NCI-H748 (cell line): ENCODE measurements at regions not wholly inside any gene's neighbourhood (a gene's known extent, or its start where the extent isn't known, plus 50 kb on each side); places are given as distances from the start of the nearest gene placed in this dataset.
A peak's percentile ranks its signal among the peaks of the same experiment; 100 is the strongest.

Source experiments
- DNase-seq: peaks from one replicate; lab custom pipeline; 2025; ENCODE audit not compliant: unreplicated experiment; lab: John Stamatoyannopoulos, UW

DNA sequence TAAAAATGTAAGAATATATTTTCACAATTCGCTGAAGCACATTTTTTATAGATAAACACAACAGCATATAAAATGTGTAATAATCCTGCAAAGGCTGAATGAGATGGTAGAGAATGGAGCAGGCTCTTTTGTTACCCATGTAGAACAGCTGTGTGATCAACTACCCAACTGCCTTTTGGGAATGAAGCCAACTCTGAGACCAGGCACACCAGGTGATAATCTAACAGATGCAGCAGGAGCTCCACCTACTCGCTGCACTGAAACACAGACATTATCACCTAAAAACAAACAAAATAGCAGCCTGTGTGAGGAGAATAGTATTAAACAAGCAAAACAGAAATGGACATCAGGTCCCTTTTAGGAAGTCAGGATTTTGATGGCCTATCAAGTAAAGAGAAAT, 183.3 kb downstream of the CCDC59 start:
- peak; percentile 99 for DNase-seq

GRCh38 chr12:82174383-82174782, 183.8 kb downstream of the CCDC59 start:
- DNase-seq = peak; percentile 89

- DNase-seq = no peak
Observed at GRCh38 chr12:82149045-82149444, 209.1 kb downstream of the CCDC59 start.

DNA sequence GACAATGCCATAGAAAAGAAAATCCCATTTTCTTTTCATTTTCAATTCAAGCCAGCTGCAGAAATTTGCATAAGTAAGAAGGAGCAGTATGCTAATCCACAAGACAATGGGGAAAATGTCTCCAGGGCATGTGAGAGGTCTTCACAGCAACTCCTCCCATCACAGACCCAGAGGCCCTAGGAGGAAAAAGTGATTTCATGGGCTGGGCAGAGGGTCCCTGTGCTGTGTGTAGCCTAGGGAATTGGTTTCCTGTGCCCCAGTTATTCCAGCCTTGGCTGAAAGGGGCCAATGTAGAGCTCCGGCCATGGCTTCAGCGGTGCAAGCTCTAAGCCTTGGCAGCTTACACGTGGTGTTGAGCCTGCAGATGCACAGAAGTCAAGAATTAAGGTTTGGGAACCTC, 211.4 kb downstream of the CCDC59 start:
- DNase-seq = no peak

- no peak for DNase-seq
Observed at GRCh38 chr12:82144505-82144904, 213.7 kb downstream of the CCDC59 start.

DNA sequence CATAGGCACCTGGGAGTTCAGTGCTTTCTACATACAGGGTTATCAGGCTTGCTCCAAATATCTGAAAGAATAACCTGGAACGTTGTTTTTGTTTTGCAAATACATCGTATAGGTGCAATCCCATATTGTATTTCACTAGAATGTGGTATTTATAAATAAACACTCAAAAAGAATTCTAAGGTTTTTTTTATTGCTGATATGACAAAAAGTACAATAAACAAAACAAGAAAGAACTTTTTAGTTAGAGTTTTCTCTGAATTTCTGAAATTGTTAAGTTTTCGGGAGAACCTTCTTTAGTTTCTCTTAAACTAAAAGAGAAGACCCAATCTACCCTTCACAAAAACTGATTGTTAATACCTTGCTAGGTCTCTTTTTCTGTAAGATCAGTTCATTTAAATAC, 225.8 kb downstream of the CCDC59 start:
- DNase-seq = no peak

DNA sequence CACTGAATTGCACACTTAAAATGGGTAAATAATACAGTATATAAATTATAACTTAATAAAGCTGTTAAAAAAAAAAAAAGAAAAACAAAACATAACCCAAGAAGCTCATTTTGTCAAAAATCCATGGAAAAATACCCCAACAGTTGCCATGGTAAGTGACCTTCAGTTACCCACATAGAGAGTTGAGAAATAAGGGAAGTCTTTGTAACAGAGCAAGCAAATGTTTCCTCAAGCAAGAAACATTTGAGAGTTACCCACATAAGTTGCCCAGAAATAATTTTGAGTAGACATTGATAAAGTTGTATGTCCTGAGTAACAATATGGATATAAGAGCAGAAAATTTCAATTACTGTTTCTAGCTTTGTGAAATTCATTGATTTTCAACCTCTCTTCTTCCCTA, 227.4 kb downstream of the CCDC59 start:
- no peak for DNase-seq

- no peak for DNase-seq
Observed at GRCh38 chr12:82124711-82125380, 233.3 kb downstream of the CCDC59 start.

- no peak for DNase-seq
Observed at GRCh38 chr12:82121545-82121944, 236.6 kb downstream of the CCDC59 start.

DNA sequence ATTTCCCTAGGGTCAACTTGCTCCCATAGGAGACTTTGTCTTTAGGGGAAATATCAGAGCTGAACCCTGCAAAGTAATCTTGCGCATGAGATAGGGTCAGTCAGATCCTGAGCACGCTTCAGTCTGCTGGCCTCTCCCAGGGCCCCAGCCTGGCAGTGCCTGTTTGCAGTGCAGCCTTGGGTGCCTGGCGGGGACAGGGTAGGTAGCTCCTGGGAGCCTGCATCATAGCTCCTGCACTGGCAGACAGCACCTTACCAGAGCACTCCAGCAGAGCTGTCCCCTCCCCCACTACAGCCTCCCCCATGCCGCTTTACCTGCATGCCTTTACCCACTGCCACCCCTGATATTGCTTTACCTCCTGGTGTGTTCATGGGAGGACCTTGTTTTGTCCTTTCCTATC, 237.3 kb downstream of the CCDC59 start:
- DNase-seq = no peak

- no peak for DNase-seq
Observed at GRCh38 chr12:82109243-82109642, 248.9 kb downstream of the CCDC59 start.

DNA sequence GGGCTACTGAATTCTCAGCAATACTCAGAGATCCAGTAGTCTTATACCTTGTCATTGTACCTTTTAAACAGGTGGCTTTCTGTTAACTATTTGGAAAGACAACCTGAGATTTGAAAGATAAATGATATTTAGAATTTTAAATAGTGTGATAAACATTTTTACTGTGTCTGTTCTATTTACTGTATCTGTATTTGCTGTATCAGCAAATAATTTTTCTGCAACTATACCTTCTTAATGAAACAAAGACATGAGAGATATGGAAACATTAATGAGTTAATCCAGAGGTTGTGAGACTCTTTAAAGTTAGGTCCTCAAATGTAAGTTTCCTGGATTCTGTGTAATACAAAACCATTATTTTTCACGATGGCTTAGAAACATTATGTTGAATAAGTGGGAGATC, 249.6 kb downstream of the CCDC59 start:
- DNase-seq = no peak

DNA sequence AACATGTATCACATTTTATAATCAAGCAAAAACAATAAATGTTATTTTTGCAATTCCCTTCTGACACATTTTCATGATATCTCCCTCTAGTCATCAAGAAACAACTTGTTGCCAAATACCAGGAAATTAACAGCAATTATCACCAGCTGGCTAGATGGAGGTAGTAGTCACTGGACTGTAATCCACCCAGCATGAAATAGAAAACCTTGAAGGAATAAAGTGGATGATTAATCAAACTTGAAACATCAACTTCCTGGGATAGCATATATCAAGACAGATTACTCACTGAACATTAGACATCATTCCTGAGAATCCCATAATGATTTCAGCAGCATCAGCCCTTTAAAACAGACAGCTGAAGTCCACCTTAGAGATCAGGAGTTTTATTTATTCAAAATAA, 259.0 kb downstream of the CCDC59 start:
- DNase-seq = no peak

- no peak for DNase-seq
Observed at GRCh38 chr12:82097877-82098276, 260.3 kb downstream of the CCDC59 start.

- DNase-seq = no peak
Observed at GRCh38 chr12:82097438-82097837, 260.7 kb downstream of the CCDC59 start.

GRCh38 chr12:82090165-82090564, 268.0 kb downstream of the CCDC59 start:
- peak; percentile 20 for DNase-seq

GRCh38 chr12:82089369-82090121, 268.6 kb downstream of the CCDC59 start:
- peak; percentile 20 for DNase-seq

DNA sequence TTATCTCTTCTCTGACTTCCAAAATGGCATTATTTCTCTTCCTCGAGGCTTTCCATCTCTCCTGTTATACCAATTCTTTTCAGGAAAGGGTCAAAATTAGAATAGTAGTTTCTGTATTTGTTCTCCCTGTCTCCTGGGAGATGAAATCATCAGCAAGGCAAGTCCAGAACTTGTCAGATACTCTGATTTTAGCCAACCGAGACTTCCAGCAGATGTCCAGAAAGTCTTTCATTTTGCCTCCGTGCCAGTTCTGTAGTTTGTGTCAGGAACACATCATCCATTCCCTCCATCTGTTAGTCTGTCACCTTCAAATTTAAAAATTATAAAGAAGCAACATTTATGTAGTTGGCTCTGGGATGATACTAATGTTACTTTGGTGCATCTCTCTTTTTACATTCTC, 275.7 kb downstream of the CCDC59 start:
- no peak for DNase-seq

DNA sequence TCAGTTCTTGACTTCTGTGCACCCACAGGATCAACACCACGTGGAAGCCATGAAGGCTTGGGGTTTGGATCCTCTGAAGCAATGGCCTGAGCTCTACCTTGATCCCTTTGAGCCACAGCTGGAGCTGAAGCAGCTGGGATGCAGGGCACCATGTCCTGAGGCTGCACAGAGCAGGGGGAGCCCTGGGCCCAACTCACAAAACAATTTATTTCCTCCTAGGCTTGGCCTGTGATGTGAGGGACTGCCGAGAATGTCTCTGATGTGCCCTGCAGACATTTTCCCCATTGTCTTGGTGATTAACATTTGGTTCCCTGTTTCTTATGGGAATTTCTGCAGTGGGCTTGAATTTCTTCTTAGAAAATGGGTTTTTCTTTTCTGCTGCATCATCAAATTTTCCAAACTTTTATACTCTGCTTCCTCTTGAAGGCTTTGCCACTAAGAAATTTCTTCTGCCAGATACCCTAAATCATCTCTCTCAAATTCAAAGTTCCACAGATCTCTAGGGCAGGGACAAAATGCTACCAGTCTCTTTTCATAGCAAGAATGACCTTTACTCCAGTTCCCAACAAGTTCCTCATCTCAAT, 288.2 kb downstream of the CCDC59 start:
- DNase-seq = no peak

- DNase-seq = no peak
Observed at GRCh38 chr12:82058197-82058596, 299.0 kb upstream of the PPFIA2 start.

DNA sequence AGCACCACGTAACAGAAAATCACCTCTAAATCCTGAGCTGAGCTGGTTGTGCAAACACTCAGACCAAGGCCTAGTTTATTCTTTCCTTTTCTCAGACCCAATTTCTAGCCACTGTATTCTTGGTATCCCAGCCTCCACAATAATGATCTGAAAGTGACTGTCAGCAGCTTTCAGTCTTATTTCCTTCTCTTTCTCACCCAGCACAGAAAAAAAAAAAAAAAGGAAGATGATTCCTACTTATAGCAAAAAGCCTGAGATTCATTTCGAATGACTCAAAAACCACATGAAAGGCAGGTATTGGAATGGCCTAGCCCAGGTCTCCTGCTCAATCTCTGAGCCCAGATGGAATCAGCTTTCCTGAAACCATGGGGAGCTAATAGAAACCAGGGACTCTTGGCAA, 298.6 kb upstream of the PPFIA2 start:
- no peak for DNase-seq

GRCh38 chr12:82055391-82055790, 296.2 kb upstream of the PPFIA2 start:
- no peak for DNase-seq
